NCI-H748 treated with DMSO at 0.1 percent for 48 hours (cell line): ENCODE measurements at regions not wholly inside any gene's neighbourhood (a gene's known extent, or its start where the extent isn't known, plus 50 kb on each side); places are given as distances from the start of the nearest gene placed in this dataset.

Experiments used
- DNase-seq: peaks from one replicate; lab custom pipeline; 2025; lab: John Stamatoyannopoulos, UW

GRCh38 chr1:229112832-229113548 is 157.9 kb upstream of the RAB4A start:
- DNase-seq = no peak

GRCh38 chr1:229114315-229114714 is 156.6 kb upstream of the RAB4A start:
- DNase-seq = no peak

GRCh38 chr1:229114850-229115365 is 156.0 kb upstream of the RAB4A start:
- DNase-seq = no peak

GRCh38 chr1:229116114-229116513 is 154.8 kb upstream of the RAB4A start:
- no peak for DNase-seq

GRCh38 chr1:229117664-229118300 is 153.1 kb upstream of the RAB4A start:
- no peak for DNase-seq

- DNase-seq = no peak
Observed at GRCh38 chr1:229118477-229119061, 152.3 kb upstream of the RAB4A start.

- no peak for DNase-seq
Observed at GRCh38 chr1:229119161-229119560, 151.8 kb upstream of the RAB4A start.

- DNase-seq = no peak
Observed at GRCh38 chr1:229119876-229120275, 151.0 kb upstream of the RAB4A start.

GRCh38 chr1:229121845-229122436 is 149.0 kb upstream of the RAB4A start:
- DNase-seq = no peak

GRCh38 chr1:229122606-229123005 is 148.3 kb upstream of the RAB4A start:
- no peak for DNase-seq

- no peak for DNase-seq
Observed at GRCh38 chr1:229124116-229124515, 146.8 kb upstream of the RAB4A start.

- no peak for DNase-seq
Observed at GRCh38 chr1:229124520-229125124, 146.3 kb upstream of the RAB4A start.

- DNase-seq = no peak
Observed at GRCh38 chr1:229127301-229127700, 143.6 kb upstream of the RAB4A start.

GRCh38 chr1:229128066-229128608 is 142.8 kb upstream of the RAB4A start:
- no peak for DNase-seq

GRCh38 chr1:229129301-229130027 is 141.4 kb upstream of the RAB4A start:
- DNase-seq = no peak

GRCh38 chr1:229130028-229130668 is 140.8 kb upstream of the RAB4A start:
- no peak for DNase-seq

- no peak for DNase-seq
Observed at GRCh38 chr1:229131243-229132105, 139.4 kb upstream of the RAB4A start.

- DNase-seq = no peak
Observed at GRCh38 chr1:229132106-229132443, 138.8 kb upstream of the RAB4A start.

GRCh38 chr1:229132706-229133105 is 138.2 kb upstream of the RAB4A start:
- no peak for DNase-seq

- no peak for DNase-seq
Observed at GRCh38 chr1:229133151-229133550, 137.8 kb upstream of the RAB4A start.
